ENCODE measurements at regions not wholly inside any gene's neighbourhood (a gene's known extent, or its start where the extent isn't known, plus 50 kb on each side); places are given as distances from the start of the nearest gene placed in this dataset.

GRCh38 chr16:51510416-51510815, 359.3 kb upstream of the SALL1 start:
- TF ChIP-seq, protein P1, sequence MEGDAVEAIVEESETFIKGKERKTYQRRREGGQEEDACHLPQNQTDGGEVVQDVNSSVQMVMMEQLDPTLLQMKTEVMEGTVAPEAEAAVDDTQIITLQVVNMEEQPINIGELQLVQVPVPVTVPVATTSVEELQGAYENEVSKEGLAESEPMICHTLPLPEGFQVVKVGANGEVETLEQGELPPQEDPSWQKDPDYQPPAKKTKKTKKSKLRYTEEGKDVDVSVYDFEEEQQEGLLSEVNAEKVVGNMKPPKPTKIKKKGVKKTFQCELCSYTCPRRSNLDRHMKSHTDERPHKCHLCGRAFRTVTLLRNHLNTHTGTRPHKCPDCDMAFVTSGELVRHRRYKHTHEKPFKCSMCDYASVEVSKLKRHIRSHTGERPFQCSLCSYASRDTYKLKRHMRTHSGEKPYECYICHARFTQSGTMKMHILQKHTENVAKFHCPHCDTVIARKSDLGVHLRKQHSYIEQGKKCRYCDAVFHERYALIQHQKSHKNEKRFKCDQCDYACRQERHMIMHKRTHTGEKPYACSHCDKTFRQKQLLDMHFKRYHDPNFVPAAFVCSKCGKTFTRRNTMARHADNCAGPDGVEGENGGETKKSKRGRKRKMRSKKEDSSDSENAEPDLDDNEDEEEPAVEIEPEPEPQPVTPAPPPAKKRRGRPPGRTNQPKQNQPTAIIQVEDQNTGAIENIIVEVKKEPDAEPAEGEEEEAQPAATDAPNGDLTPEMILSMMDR (IDR thresholded peaks at IDR 0.05; ENCODE audit: control extremely low read depth, extremely low read depth, low read depth, missing control alignments): no peak
- POLR2A ChIA-PET: no interaction called here

DNA sequence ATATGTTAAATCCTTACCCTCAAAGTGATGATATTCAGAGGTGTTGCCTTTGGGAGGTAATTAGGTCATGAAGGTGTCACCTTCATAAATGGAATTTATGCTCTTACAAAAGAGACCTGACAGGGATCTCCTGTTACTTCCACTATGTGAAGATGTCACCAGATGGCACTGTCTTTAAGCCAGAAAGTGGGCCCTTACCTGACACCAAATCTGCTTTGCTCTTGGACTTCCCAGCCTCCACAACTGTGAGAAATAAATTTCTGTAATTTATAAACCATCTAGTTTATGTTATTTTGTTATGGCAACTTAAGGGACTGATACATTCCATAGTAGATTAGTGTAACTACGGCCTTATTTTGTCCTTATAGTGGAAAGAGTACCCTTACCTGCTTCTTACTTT, 358.3 kb upstream of the SALL1 start:
- TF ChIP-seq, protein P1 (IDR thresholded peaks at IDR 0.05; ENCODE audit: control extremely low read depth, extremely low read depth, low read depth, missing control alignments): no peak
- ChIA-PET CTCF (no interaction called here), POLR2A (no interaction called here)
- DNase-seq (ENCODE audit: extremely low spot score): no peak

More at GRCh38 chr16:51510416-51510815, 359.3 kb upstream of the SALL1 start:
- CTCF ChIA-PET: no interaction called here
- DNase-seq (ENCODE audit: extremely low spot score): no peak

DNA sequence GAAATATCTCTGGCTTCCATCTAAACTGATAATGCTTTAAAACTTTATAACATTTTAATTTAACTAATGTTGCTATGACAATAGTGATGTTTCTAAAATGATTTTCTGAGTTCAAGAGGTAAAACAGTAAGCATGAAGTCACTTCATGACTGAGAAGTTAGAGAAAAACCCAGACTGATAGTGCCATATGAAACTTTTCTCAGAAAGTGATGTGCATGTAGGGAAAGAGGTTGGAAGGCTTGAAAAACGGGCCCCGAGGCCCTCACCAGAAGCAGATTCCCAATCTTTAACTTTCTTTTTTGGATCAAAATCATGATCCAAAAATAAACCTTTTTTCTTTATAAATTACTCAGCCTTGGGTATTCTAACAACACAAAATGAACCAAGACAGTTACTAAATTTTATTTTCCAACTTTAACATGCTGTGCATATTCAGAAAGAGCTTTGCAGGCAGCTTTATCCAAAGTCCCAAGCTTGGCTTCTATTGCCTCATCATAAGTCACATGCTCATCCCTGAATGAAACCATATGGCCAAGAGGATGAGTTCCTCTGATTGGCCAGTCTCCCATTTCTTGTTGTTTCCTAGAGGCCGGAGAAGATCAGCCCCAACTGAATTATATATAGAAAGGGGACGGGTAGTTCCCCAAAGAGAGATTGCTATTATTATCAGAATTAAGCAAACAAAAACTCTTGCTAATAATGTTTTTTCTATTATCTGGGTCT, 357.6 kb upstream of the SALL1 start:
- TF ChIP-seq, protein P1 (IDR thresholded peaks at IDR 0.05; ENCODE audit: control extremely low read depth, extremely low read depth, low read depth, missing control alignments): no peak
- CTCF ChIA-PET: no interaction called here
- POLR2A ChIA-PET: no interaction called here
- no peak for DNase-seq (ENCODE audit: extremely low spot score)

DNA sequence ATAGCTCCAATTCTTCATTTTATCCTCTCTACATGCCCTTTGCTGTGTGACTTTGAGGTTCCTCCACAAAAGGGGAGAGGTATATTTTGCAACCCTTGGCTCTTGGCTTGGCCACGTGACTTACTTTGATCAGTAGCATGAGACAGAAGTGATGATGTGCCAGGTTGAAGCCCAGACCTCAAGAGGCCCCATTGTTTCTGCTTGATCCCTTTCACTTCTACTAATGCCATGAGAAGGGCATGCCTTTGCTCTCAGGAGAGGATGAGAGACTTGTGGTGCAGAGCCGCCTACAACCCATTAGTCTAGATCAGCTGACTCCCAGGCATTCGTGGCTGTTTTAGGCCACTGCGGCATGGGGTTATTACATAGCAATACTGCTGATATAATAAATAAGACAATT, 356.2 kb upstream of the SALL1 start:
- TF ChIP-seq, protein P1 (IDR thresholded peaks at IDR 0.05; ENCODE audit: control extremely low read depth, extremely low read depth, low read depth, missing control alignments): no peak
- ChIA-PET CTCF (no interaction called here), POLR2A (no interaction called here)
- no peak for DNase-seq (ENCODE audit: extremely low spot score)

DNA sequence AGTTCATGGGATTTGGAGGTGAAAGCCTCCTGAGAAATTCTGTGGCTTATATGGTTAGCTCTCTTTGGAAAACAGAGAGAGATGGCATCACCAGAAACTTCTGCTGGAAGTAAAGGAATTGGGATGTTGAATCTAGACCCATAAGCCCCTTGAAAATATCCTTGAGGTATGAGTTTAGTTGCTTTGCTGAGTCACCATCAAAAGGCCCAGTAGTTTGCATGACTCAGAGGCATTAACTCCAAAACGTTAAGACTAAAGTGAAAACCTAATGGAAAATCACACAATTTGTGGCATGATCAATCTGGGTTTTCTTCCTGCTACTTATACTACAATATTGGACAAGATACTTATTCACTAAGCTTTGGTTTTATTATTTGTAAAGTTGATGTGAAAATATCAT, 349.2 kb upstream of the SALL1 start:
- POLR2A ChIA-PET: no interaction called here
- no peak for DNase-seq (ENCODE audit: extremely low spot score)
- CTCF ChIA-PET: interaction anchor here (1.5 kb wide), 1 partner anchor 11 kb away, joined by 4 read pairs; no protein-coding TSS in a partner anchor
- TF ChIP-seq, protein P1 (IDR thresholded peaks at IDR 0.05; ENCODE audit: control extremely low read depth, extremely low read depth, low read depth, missing control alignments): no peak

- ChIA-PET CTCF (no interaction called here), POLR2A (no interaction called here)
- TF ChIP-seq, protein P1 (IDR thresholded peaks at IDR 0.05; ENCODE audit: control extremely low read depth, extremely low read depth, low read depth, missing control alignments): no peak
- no peak for DNase-seq (ENCODE audit: extremely low spot score)
These were observed 346.6 kb upstream of the SALL1 start for GRCh38 chr16:51497541-51498211.

Data from GM10248 (cell line).